ENCODE measurements at regions not wholly inside any gene's neighbourhood (a gene's known extent, or its start where the extent isn't known, plus 50 kb on each side); places are given as distances from the start of the nearest gene placed in this dataset.

- 54 to 63% (median 55%) methylated on average over 3 of the region's 3 CpGs for WGBS, 3 donors
- Histone ChIP-seq H3K27me3 (ENCODE audit: control insufficient read depth in 3 of 3, insufficient read depth in 3 of 3, low read length in 3 of 3) (peaks cover 0 to 2% (median 0%) of the 10 kb centered on the region in 3 donors), H3K9me3 (ENCODE audit: control insufficient read depth in 2 of 2, insufficient read depth in 1 of 2, low read depth in 1 of 2, low read length in 1 of 2) (no peaks in the 10 kb centered on the region), H3K4me3 (ENCODE audit: low read depth in 1 of 3, low read length in 3 of 3) (no peak overlapping the region), H3K27ac (ENCODE audit: low read depth in 1 of 3, low read length in 2 of 3) (no peak overlapping the region), H3K36me3 (ENCODE audit: control insufficient read depth in 3 of 3, insufficient read depth in 2 of 3, low read depth in 1 of 3, low read length in 3 of 3) (no peaks in the 10 kb centered on the region), H3K4me1 (ENCODE audit: control insufficient read depth in 3 of 3, insufficient read depth in 2 of 3, low read depth in 1 of 3, low read length in 2 of 3) (no peaks in the 10 kb centered on the region)
- FAIRE-seq (no peak), DNase-seq (no peak)
Measured at GRCh38 chr2:161017780-161018470, 142.3 kb upstream of the TANK start.

- 73 to 82% (median 75%) methylated on average over 5 of the region's 5 CpGs for WGBS, 3 donors
- FAIRE-seq (no peak), DNase-seq (no peak)
- no peaks in the 10 kb centered on the region for H3K36me3 ChIP-seq (ENCODE audit: control insufficient read depth in 3 of 3, insufficient read depth in 2 of 3, low read depth in 1 of 3, low read length in 3 of 3)
- no peak overlapping the region for H3K4me3 ChIP-seq (ENCODE audit: low read depth in 1 of 3, low read length in 3 of 3)
- H3K27ac ChIP-seq (ENCODE audit: low read depth in 1 of 3, low read length in 2 of 3): no peak overlapping the region
- H3K4me1 ChIP-seq (ENCODE audit: control insufficient read depth in 3 of 3, insufficient read depth in 2 of 3, low read depth in 1 of 3, low read length in 2 of 3): no peaks in the 10 kb centered on the region
- peaks cover 0 to 2% (median 0%) of the 10 kb centered on the region in 3 donors for H3K27me3 ChIP-seq (ENCODE audit: control insufficient read depth in 3 of 3, insufficient read depth in 3 of 3, low read length in 3 of 3)
- no peaks in the 10 kb centered on the region for H3K9me3 ChIP-seq (ENCODE audit: control insufficient read depth in 2 of 2, insufficient read depth in 1 of 2, low read depth in 1 of 2, low read length in 1 of 2)
Measured at GRCh38 chr2:161019311-161019710, 140.9 kb upstream of the TANK start.

GRCh38 chr2:161020437-161020836, 139.8 kb upstream of the TANK start:
- H3K36me3 ChIP-seq (ENCODE audit: control insufficient read depth in 3 of 3, insufficient read depth in 2 of 3, low read depth in 1 of 3, low read length in 3 of 3): no peaks in the 10 kb centered on the region
- 93 to 94% (median 94%) methylated on average over 2 of the region's 2 CpGs for WGBS, 3 donors
- peaks cover 0 to 2% (median 0%) of the 10 kb centered on the region in 3 donors for H3K27me3 ChIP-seq (ENCODE audit: control insufficient read depth in 3 of 3, insufficient read depth in 3 of 3, low read length in 3 of 3)
- H3K9me3 ChIP-seq (ENCODE audit: control insufficient read depth in 2 of 2, insufficient read depth in 1 of 2, low read depth in 1 of 2, low read length in 1 of 2): no peaks in the 10 kb centered on the region
- H3K27ac ChIP-seq (ENCODE audit: low read depth in 1 of 3, low read length in 2 of 3): no peak overlapping the region
- no peaks in the 10 kb centered on the region for H3K4me1 ChIP-seq (ENCODE audit: control insufficient read depth in 3 of 3, insufficient read depth in 2 of 3, low read depth in 1 of 3, low read length in 2 of 3)
- no peak overlapping the region for H3K4me3 ChIP-seq (ENCODE audit: low read depth in 1 of 3, low read length in 3 of 3)
- DNase-seq (no peak), FAIRE-seq (no peak)

DNA sequence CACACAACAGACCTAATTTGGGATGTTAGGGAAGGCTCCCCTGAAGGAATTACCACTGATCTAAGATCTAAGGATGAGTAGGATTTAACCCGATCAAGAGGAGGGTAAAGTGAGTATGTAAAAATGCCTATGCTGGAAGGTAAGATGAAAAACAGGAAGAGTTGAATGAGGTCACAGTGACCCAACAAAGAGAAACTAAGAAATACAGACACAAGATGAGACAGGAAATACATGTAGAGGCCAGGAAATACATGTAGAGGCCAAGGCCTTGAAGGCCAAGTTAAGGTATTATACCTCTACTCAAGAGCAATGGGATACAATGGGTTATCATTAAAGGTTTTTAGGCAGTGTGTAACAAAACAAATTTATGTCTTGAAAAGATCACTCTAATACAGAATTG, 131.6 kb upstream of the TANK start:
- H3K27me3 ChIP-seq (ENCODE audit: control insufficient read depth in 3 of 3, insufficient read depth in 3 of 3, low read length in 3 of 3): no peaks in the 10 kb centered on the region
- H3K36me3 ChIP-seq (ENCODE audit: control insufficient read depth in 3 of 3, insufficient read depth in 2 of 3, low read depth in 1 of 3, low read length in 3 of 3): no peaks in the 10 kb centered on the region
- no peaks in the 10 kb centered on the region for H3K4me1 ChIP-seq (ENCODE audit: control insufficient read depth in 3 of 3, insufficient read depth in 2 of 3, low read depth in 1 of 3, low read length in 2 of 3)
- H3K9me3 ChIP-seq (ENCODE audit: control insufficient read depth in 2 of 2, insufficient read depth in 1 of 2, low read depth in 1 of 2, low read length in 1 of 2): no peaks in the 10 kb centered on the region
- DNase-seq: no peak
- FAIRE-seq: no peak
- 94 to 96% (median 94%) methylated on average over 1 of the region's 1 CpG for WGBS, 3 donors
- no peak overlapping the region for H3K27ac ChIP-seq (ENCODE audit: low read depth in 1 of 3, low read length in 2 of 3)
- H3K4me3 ChIP-seq (ENCODE audit: low read depth in 1 of 3, low read length in 3 of 3): no peak overlapping the region

DNA sequence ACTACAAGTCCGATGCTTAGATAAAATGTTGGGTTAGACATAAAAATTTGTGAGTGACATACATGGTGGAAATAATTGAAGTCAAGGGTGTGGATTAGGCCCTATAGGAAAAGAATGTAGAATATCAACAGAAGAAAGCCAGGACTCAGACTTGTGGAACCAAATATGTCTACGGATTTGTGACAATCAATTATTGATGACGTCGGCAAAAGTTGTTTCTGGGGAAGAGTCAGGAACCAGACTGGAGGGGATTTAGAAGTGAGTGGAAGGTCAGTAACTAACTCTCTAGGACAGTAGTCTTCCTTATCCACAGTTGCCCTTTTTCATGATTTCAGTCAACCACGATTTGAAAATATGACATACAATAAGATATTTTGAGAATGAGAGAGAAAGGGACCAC, 130.9 kb upstream of the TANK start:
- 87 to 94% (median 92%) methylated on average over 5 of the region's 5 CpGs for WGBS, 3 donors
- Histone ChIP-seq H3K9me3 (ENCODE audit: control insufficient read depth in 2 of 2, insufficient read depth in 1 of 2, low read depth in 1 of 2, low read length in 1 of 2) (no peaks in the 10 kb centered on the region), H3K27me3 (ENCODE audit: control insufficient read depth in 3 of 3, insufficient read depth in 3 of 3, low read length in 3 of 3) (no peaks in the 10 kb centered on the region), H3K4me1 (ENCODE audit: control insufficient read depth in 3 of 3, insufficient read depth in 2 of 3, low read depth in 1 of 3, low read length in 2 of 3) (no peaks in the 10 kb centered on the region), H3K27ac (ENCODE audit: low read depth in 1 of 3, low read length in 2 of 3) (no peak overlapping the region), H3K36me3 (ENCODE audit: control insufficient read depth in 3 of 3, insufficient read depth in 2 of 3, low read depth in 1 of 3, low read length in 3 of 3) (no peaks in the 10 kb centered on the region), H3K4me3 (ENCODE audit: low read depth in 1 of 3, low read length in 3 of 3) (no peak overlapping the region)
- FAIRE-seq (no peak), DNase-seq (no peak)

DNA sequence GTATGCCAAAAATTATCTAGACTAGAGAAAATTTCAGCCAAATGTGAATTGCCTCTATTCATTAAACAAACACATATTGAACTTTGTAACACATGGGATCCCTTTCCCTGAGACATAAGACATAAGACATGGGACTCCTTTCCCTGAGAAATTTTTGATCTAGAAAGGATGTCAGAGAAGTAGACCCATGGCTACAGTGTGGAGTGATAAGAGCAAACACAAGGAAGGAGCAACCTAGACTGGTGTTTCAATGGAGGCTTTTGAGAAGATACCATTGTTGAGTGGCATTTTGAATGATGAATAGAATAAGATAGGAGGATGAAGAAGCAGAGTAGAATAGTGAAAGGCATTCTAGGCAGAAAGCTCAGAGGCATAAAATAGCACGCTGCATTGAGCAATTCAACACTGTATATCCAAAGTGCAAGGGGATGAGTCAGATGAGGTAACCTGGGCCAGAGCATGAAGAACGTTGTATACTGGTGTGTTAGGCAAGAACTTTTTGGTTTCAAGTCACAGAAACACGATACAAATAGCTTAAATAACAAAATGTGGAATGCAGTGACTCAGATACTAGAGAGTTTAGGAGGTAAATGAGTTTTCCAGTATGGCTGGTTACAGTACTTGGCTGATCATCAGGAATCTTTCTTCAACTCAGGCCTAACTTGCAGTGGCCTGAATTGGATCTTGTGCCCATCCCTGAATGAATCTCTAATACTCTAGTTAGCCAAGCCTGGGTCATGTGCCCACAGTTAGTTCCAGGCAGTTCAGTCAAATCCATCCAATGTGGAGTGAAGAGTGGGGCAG, 129.8 kb upstream of the TANK start:
- H3K27ac ChIP-seq (ENCODE audit: low read depth in 1 of 3, low read length in 2 of 3): peak overlapping the region in 1 of 3 donors; percentile 34
- no peak for FAIRE-seq
- WGBS, 3 donors: 47 to 63% (median 62%) methylated on average over 3 of the region's 3 CpGs

DNA sequence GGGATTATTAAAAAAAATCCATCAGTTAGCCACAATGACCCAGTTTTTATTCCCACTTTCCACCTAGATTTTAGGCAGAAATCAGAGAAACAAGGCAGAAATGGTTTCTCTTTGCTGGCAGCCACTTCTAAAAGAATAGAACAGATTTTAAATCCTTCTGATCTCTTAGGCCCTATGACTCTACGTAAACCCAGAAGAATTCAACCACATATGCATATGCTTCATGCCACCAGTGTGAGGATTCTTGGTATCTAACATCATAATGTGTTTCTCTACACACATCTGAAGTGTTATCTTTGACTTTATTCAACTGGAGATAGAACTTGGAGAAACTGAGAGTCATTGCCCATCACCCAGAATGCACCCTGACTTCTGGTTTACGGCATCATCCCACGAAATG, 128.7 kb upstream of the TANK start:
- Histone ChIP-seq H3K36me3 (ENCODE audit: control insufficient read depth in 3 of 3, insufficient read depth in 2 of 3, low read depth in 1 of 3, low read length in 3 of 3) (no peaks in the 10 kb centered on the region), H3K27me3 (ENCODE audit: control insufficient read depth in 3 of 3, insufficient read depth in 3 of 3, low read length in 3 of 3) (no peaks in the 10 kb centered on the region), H3K9me3 (ENCODE audit: control insufficient read depth in 2 of 2, insufficient read depth in 1 of 2, low read depth in 1 of 2, low read length in 1 of 2) (no peaks in the 10 kb centered on the region), H3K27ac (ENCODE audit: low read depth in 1 of 3, low read length in 2 of 3) (no peak overlapping the region), H3K4me1 (ENCODE audit: control insufficient read depth in 3 of 3, insufficient read depth in 2 of 3, low read depth in 1 of 3, low read length in 2 of 3) (no peaks in the 10 kb centered on the region), H3K4me3 (ENCODE audit: low read depth in 1 of 3, low read length in 3 of 3) (no peak overlapping the region)
- WGBS, 3 donors: 90 to 97% (median 91%) methylated on average over 3 of the region's 3 CpGs
- FAIRE-seq: no peak
- DNase-seq: no peak

More for the DNA sequence above, 129.8 kb upstream of the TANK start:
- H3K4me3 ChIP-seq (ENCODE audit: low read depth in 1 of 3, low read length in 3 of 3): no peak overlapping the region
- peak; percentile 5 to 9 for DNase-seq
- H3K4me1 ChIP-seq (ENCODE audit: control insufficient read depth in 3 of 3, insufficient read depth in 2 of 3, low read depth in 1 of 3, low read length in 2 of 3): no peaks in the 10 kb centered on the region
- no peaks in the 10 kb centered on the region for H3K27me3 ChIP-seq (ENCODE audit: control insufficient read depth in 3 of 3, insufficient read depth in 3 of 3, low read length in 3 of 3)
- H3K9me3 ChIP-seq (ENCODE audit: control insufficient read depth in 2 of 2, insufficient read depth in 1 of 2, low read depth in 1 of 2, low read length in 1 of 2): no peaks in the 10 kb centered on the region
- no peaks in the 10 kb centered on the region for H3K36me3 ChIP-seq (ENCODE audit: control insufficient read depth in 3 of 3, insufficient read depth in 2 of 3, low read depth in 1 of 3, low read length in 3 of 3)

DNA sequence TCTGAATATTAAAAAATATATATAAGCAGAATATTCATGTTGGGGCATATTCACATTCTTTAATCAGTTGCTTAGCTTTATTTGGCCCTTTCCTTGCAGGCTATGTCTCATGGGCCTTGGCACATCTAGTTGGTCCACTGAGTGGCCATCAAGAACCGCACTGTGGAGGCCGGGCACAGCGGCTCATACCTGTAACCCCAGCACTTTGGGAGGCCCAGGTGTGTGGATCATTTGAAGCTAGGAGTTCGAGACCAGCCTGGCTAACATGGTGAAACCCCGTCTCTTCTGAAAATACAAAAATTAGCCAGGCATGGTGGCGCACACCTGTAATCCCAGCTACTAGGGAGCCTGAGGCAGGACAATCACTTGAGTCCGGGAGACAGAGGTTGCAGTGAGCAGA, 127.6 kb upstream of the TANK start:
- Histone ChIP-seq H3K27ac (ENCODE audit: low read depth in 1 of 3, low read length in 2 of 3) (no peak overlapping the region), H3K27me3 (ENCODE audit: control insufficient read depth in 3 of 3, insufficient read depth in 3 of 3, low read length in 3 of 3) (no peaks in the 10 kb centered on the region), H3K4me3 (ENCODE audit: low read depth in 1 of 3, low read length in 3 of 3) (no peak overlapping the region), H3K4me1 (ENCODE audit: control insufficient read depth in 3 of 3, insufficient read depth in 2 of 3, low read depth in 1 of 3, low read length in 2 of 3) (no peaks in the 10 kb centered on the region), H3K9me3 (ENCODE audit: control insufficient read depth in 2 of 2, insufficient read depth in 1 of 2, low read depth in 1 of 2, low read length in 1 of 2) (no peaks in the 10 kb centered on the region), H3K36me3 (ENCODE audit: control insufficient read depth in 3 of 3, insufficient read depth in 2 of 3, low read depth in 1 of 3, low read length in 3 of 3) (no peaks in the 10 kb centered on the region)
- 88 to 93% (median 92%) methylated on average over 7 of the region's 7 CpGs for WGBS, 3 donors
- FAIRE-seq (no peak), DNase-seq (no peak)
